Left ventricle myocardium inferior (tissue), 1 donor: ENCODE measurements at regions not wholly inside any gene's neighbourhood (a gene's known extent, or its start where the extent isn't known, plus 50 kb on each side); places are given as distances from the start of the nearest gene placed in this dataset.
"Not testable (repeated sequence)": the region's sequence is repeated elsewhere in the genome, so short reads cannot be mapped to it uniquely, and the experiment has no call there.

Source experiments
- DNase-seq: peaks from one replicate; pipeline ENCODE4 v3.0.0-alpha.2; 2020
- H3K27ac ChIP-seq: fragments of 200-600 bp; replicated peaks from 2 replicates; pipeline ENCODE4 v1.8.0; 2021
- H3K27me3 ChIP-seq: fragments of 200-600 bp; 2 replicates; pipeline ENCODE4 v1.8.0; 2021; ENCODE audit warnings: low read depth
- H3K36me3 ChIP-seq: fragments of 200-600 bp; 2 replicates; pipeline ENCODE4 v1.8.0; 2021
- H3K4me1 ChIP-seq: fragments of 200-600 bp; 2 replicates; pipeline ENCODE4 v1.8.0; 2021
- H3K4me3 ChIP-seq: fragments of 200-600 bp; 2 replicates; pipeline ENCODE4 v1.8.0; 2021; ENCODE audit warnings: mild to moderate bottlenecking, moderate library complexity
- H3K9me3 ChIP-seq: fragments of 200-600 bp; replicated peaks from 2 replicates; pipeline ENCODE4 v1.8.0; 2021
- CTCF ChIP-seq: fragments of 200-600 bp; IDR thresholded peaks from 2 replicates; pipeline ENCODE4 v1.8.0; 2021; ENCODE audit warnings: antibody characterized with exemption, mild to moderate bottlenecking, borderline replicate concordance
- intact Hi-C: fragments of 100-400 bp; cut with micrococcal nuclease; formaldehyde crosslinking; loops from one replicate; pipeline ENCODE4 v1.11.0; 2022
- donor health status: DM: no; HTN: yes; CAD: no; lungs with severe emphysema.

GRCh38 chr1:55793856-55794255 lies 578.7 kb upstream of the USP24 start:
- Histone ChIP-seq H3K4me1 (no peaks in the 10 kb centered on the region), H3K36me3 (no peaks in the 10 kb centered on the region), H3K9me3 (no peaks in the 10 kb centered on the region), H3K27me3 (peaks cover 7% of the 10 kb centered on the region), H3K27ac (no peak overlapping the region), H3K4me3 (no peak overlapping the region)
- no peak for TF ChIP-seq CTCF
- intact Hi-C loops, result no loop called here
- no peak for DNase-seq

- no peaks in the 10 kb centered on the region for H3K9me3 ChIP-seq
- H3K4me1 ChIP-seq, result no peaks in the 10 kb centered on the region
- TF ChIP-seq CTCF, result no peak
- DNase-seq, result no peak
- intact Hi-C loops, result no loop called here
- no peak overlapping the region for H3K4me3 ChIP-seq
- peaks cover 7% of the 10 kb centered on the region for H3K27me3 ChIP-seq
- no peak overlapping the region for H3K27ac ChIP-seq
- H3K36me3 ChIP-seq, result no peaks in the 10 kb centered on the region
Observed at GRCh38 chr1:55792870-55793269, 577.7 kb upstream of the USP24 start.

GRCh38 chr1:55789466-55789865 lies 574.3 kb upstream of the USP24 start:
- Histone ChIP-seq H3K27ac (no peak overlapping the region), H3K27me3 (peaks cover 7% of the 10 kb centered on the region), H3K4me3 (no peak overlapping the region), H3K36me3 (no peaks in the 10 kb centered on the region), H3K4me1 (no peaks in the 10 kb centered on the region), H3K9me3 (no peaks in the 10 kb centered on the region)
- intact Hi-C loops, result no loop called here
- TF ChIP-seq CTCF, result no peak
- DNase-seq, result no peak

GRCh38 chr1:55786396-55786795 lies 571.2 kb upstream of the USP24 start:
- Histone ChIP-seq H3K27me3 (no peaks in the 10 kb centered on the region), H3K36me3 (no peaks in the 10 kb centered on the region), H3K4me1 (no peaks in the 10 kb centered on the region), H3K9me3 (no peaks in the 10 kb centered on the region), H3K4me3 (no peak overlapping the region), H3K27ac (no peak overlapping the region)
- DNase-seq, result no peak
- intact Hi-C loops, result no loop called here
- TF ChIP-seq CTCF, result no peak

GRCh38 chr1:55784941-55785450 lies 569.8 kb upstream of the USP24 start:
- H3K4me1 ChIP-seq, H3K4me3 ChIP-seq, DNase-seq, H3K36me3 ChIP-seq, H3K27me3 ChIP-seq, H3K9me3 ChIP-seq, H3K27ac ChIP-seq, intact Hi-C loops: not testable (repeated sequence)

GRCh38 chr1:55781944-55782482 lies 566.8 kb upstream of the USP24 start:
- DNase-seq, result no peak
- no peak for TF ChIP-seq CTCF
- intact Hi-C loops, result no loop called here
- no peaks in the 10 kb centered on the region for H3K36me3 ChIP-seq
- no peaks in the 10 kb centered on the region for H3K27me3 ChIP-seq
- H3K4me3 ChIP-seq, result no peak overlapping the region
- no peak overlapping the region for H3K27ac ChIP-seq
- no peaks in the 10 kb centered on the region for H3K4me1 ChIP-seq
- H3K9me3 ChIP-seq, result no peaks in the 10 kb centered on the region
